GM10266 (cell line): ENCODE measurements at regions not wholly inside any gene's neighbourhood (a gene's known extent, or its start where the extent isn't known, plus 50 kb on each side); places are given as distances from the start of the nearest gene placed in this dataset.

Experiments used
- DNase-seq: peaks from one replicate; pipeline ENCODE4 v3.0.0; 2012; ENCODE audit errors: extremely low spot score
- TF ChIP-seq, protein P1 (sequence below): IDR thresholded peaks from 2 replicates; pipeline ENCODE4 v1.5.1; 2012; ENCODE audit warnings: mild to moderate bottlenecking, low read depth; ENCODE audit not compliant: control insufficient read depth, insufficient read depth; ENCODE audit errors: missing control alignments

DNA sequence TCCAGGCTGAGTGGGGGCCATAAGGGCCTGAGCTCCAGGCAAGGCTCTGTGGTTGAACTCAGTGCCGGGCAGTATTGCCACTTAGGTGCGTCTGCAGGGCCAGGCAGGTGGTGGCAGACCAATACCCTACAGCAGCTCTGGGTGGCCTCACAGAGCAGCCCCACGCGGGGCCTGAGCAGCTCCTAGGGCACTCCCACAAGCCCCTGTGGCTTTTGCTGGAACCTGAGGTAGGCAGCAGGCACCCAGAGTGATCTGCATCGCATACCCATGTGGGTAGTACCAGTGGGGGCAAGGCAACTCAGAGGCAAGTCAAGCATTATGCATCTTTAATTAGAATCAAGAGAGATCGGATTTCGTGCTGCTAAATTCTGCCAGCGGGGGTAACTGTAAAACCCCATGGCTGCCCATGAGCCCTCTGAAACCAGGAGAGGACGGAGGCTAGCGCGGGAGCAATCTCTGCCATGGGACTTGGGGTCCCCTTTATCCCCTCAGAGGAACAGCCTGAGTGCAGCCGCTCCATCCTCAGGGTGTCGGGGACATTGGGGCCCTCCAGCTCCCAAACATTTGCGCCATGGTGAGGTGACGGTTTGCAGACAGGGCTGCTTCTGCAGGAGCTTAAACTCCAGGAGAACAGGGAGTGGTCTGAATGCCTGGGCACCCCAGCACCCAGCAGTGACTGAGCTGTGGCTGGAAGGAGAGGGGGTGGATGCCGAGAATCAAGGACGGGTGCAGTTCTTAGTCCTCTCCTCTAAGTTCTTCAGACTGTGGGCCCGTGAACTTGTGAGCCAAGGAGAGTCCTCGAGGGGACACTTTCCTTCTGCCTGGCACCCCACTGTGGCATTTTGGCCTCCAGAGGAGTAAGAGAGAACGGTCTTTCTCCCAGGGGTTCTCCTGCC, 62.4 kb upstream of the PCSK6 start:
- no peak for DNase-seq
- TF ChIP-seq, protein P1, sequence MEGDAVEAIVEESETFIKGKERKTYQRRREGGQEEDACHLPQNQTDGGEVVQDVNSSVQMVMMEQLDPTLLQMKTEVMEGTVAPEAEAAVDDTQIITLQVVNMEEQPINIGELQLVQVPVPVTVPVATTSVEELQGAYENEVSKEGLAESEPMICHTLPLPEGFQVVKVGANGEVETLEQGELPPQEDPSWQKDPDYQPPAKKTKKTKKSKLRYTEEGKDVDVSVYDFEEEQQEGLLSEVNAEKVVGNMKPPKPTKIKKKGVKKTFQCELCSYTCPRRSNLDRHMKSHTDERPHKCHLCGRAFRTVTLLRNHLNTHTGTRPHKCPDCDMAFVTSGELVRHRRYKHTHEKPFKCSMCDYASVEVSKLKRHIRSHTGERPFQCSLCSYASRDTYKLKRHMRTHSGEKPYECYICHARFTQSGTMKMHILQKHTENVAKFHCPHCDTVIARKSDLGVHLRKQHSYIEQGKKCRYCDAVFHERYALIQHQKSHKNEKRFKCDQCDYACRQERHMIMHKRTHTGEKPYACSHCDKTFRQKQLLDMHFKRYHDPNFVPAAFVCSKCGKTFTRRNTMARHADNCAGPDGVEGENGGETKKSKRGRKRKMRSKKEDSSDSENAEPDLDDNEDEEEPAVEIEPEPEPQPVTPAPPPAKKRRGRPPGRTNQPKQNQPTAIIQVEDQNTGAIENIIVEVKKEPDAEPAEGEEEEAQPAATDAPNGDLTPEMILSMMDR = no peak

DNA sequence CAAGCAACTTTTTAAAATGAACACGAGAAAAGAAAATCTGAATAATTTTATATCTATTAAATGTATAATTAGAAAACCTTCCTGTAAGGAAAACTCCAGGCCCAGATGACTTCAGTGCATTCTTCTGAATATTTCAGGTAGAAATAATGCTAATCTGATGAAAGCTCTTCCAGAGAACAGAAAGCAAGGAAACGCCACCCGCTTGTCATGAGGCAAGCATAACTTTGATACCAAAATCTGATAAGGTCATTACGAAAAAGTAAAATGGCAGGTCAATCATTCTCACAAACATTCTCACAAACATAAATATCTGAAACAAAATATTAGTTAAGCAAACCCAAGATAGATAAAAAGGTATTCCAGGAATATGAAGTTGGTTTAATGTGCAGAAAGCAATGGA, 60.6 kb upstream of the PCSK6 start:
- TF ChIP-seq, protein P1 = no peak
- DNase-seq = no peak

DNA sequence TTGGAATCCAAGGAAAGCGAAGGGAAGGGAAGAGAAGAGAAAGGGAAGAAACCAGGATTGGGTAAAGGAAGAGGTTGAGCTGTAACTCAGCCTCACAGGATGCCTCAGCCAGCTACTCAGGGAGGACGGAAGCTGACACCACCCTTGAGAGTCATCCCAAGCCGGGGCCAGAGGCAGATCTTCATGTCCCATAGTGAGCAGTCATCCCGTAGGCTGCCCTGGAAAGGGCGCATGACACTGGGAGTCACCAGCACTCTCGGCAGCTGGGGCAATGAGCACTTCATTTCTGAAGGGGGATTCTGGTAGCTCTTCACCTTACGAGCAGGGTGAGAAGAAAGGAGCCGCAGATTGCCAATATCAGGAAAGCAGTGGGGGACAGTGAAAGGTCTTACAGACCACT, 60.1 kb upstream of the PCSK6 start:
- TF ChIP-seq, protein P1 = no peak
- no peak for DNase-seq

DNA sequence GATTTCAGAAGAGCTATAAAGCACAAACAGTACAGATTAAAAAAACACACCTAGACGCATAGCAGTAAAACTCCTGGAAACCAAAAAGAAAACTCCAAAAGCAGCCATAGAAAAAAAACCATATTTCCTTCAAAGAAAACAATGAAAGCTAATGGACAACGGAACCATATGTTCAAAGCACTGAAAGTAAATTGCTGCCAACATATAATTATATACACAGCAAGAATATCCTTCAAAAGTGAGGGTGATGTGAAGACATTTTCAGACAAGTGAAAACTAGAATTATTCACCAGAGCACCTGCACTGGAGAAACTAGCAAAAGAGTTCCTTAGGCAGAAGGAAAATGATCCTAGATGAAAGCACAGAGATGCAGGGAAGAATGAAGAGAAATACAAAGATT, 58.2 kb upstream of the PCSK6 start:
- TF ChIP-seq, protein P1 = no peak
- DNase-seq = no peak

DNA sequence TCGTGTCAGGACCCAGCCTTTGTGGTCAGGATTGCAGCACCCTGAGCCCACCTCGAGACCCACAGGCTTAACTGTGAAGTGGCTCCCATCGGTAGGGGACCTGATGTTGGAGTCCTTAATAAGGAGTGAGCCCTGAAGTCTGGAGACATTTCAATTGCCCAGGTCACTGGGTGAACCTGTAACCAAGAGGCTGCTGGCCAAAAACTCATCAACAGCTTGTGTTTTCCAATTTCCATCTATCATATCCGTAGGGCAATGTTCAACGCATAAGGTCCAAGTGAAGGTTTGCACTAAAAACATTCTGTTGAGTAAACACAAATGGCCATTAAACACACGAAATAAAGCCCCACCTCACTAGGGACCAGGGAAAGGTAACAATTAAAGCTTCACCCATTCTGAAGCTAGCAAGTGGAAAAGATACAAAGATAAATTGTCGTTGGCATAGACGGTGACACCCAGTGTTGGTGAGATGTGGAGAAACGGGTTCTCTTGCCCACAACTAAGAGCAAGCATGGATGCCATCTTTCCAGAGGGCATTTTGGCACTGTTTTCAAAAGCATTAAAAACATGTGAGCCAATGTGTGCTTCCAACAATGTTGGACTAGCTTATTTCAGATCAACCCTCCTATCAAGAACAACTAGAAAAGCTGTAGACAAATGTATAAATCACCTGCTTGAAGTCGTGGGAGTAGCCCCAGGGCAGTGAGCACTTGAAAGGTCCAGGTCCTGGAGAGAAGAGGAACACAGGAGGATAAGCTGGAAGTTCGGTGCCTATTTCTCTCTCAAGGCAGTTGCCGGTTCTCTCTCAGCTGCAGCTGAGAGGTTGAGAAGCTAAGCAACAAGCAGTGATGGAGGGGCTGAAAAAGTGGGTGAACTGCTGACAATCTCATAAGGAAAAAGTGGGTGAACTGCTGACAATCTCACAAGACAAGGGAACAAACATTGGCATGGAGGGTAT, 56.3 kb upstream of the PCSK6 start:
- no peak for DNase-seq
- TF ChIP-seq, protein P1 = no peak

DNA sequence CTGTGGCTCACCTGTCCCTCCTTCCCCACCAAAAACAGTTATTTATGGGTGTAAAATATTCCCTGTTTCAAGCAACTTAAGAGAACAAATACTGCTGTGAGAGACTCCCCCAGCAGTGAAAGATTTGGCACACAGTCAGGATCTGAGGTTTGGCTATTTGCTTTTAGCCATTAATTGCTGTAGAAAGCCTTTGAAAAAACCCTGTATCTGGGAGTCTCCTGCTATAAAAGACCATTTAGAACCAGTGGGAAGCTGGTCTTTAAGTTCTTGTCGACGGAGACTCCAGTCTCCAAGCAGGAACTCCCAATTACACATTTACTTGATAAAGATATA, 55.1 kb upstream of the PCSK6 start:
- no peak for DNase-seq
- TF ChIP-seq, protein P1 = no peak

DNA sequence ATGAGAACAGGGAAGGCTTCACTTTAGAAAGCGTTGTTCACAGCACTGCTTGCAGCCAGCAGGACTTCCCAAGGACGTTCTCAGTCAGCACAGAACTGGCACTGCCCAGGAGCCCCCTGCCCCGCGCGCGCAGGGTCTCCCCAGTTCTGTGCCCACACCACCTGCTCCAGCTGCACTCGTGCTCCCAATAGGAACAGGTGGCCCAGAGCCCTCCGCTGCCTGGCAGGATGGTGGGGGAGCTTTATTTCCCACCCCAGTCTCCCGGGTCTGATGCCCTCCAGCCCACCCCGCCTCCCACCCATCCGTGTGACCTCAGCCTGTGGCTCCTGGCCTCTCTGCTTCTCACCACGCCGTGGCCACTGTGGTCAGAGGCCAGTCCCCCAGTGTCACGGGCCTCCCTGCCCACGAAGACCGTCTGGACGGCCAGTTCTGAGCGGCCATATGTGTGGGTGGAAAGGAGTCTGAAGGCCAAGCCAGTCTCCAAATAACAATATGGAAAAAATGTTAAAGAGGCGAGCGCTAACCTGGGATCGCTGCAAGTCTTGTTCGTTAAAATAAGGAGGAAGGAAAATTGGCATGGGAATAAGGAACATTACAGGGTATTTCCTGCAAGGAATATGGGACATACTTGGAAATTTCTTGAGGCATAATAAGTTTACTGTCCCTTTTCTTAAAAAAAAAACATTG, 54.6 kb upstream of the PCSK6 start:
- no peak for DNase-seq
- TF ChIP-seq, protein P1 = no peak
